ENCODE measurements at regions not wholly inside any gene's neighbourhood (a gene's known extent, or its start where the extent isn't known, plus 50 kb on each side); places are given as distances from the start of the nearest gene placed in this dataset.

GRCh38 chr18:6624661-6625311 is 104.7 kb upstream of the ARHGAP28 start:
- DNase-seq (no peak), ATAC-seq (peak in 2 of 4 donors; percentile 44 to 59)
- peak overlapping the region in 7 of 12 donors; percentile 2 to 47 (median 42) for H3K27ac ChIP-seq
- no peak overlapping the region for H3K4me3 ChIP-seq
- intact Hi-C loops (cut with DNase I), result loop anchor here in 2 of 10 donors (5.0 to 10.0 kb wide), 2 partner anchors 52 to 250 kb away; no protein-coding TSS in a partner anchor
- TF ChIP-seq CTCF (IDR thresholded peaks at IDR 0.05) (no peak), POLR2A (IDR thresholded peaks at IDR 0.05) (no peak)
- H3K27me3 ChIP-seq, result no peaks in the 10 kb centered on the region
- H3K36me3 ChIP-seq, result no peaks in the 10 kb centered on the region
- 40 to 49% (median 44%) methylated on average over 5 of the region's 5 CpGs for WGBS, 4 donors
- H3K4me1 ChIP-seq, result peaks cover 0 to 25% (median 5%) of the 10 kb centered on the region in 12 donors
- no peaks in the 10 kb centered on the region for H3K9me3 ChIP-seq

- Histone ChIP-seq H3K4me1 (peaks cover 0 to 25% (median 5%) of the 10 kb centered on the region in 12 donors), H3K27me3 (no peaks in the 10 kb centered on the region), H3K4me3 (no peak overlapping the region), H3K9me3 (no peaks in the 10 kb centered on the region), H3K36me3 (no peaks in the 10 kb centered on the region), H3K27ac (no peak overlapping the region)
- TF ChIP-seq POLR2A (IDR thresholded peaks at IDR 0.05) (no peak), CTCF (IDR thresholded peaks at IDR 0.05) (no peak)
- ATAC-seq, result peak in 1 of 4 donors; percentile 26
- intact Hi-C loops (cut with DNase I), result loop anchor here in 1 of 10 donors (10.0 kb wide), 1 partner anchor 249 kb away; no protein-coding TSS in a partner anchor
- no peak for DNase-seq
- WGBS, 4 donors, result 38 to 60% (median 46%) methylated on average over 3 of the region's 3 CpGs
Observed at GRCh38 chr18:6625481-6625880, 104.0 kb upstream of the ARHGAP28 start.

GRCh38 chr18:6626457-6626856 is 103.1 kb upstream of the ARHGAP28 start:
- intact Hi-C loops (cut with DNase I), result loop anchor here in 1 of 10 donors (10.0 kb wide), 1 partner anchor 248 kb away; no protein-coding TSS in a partner anchor
- WGBS, 4 donors, result 69 to 88% (median 84%) methylated on average over 5 of the region's 5 CpGs
- ATAC-seq, result no peak

More at GRCh38 chr18:6626457-6626856, 103.1 kb upstream of the ARHGAP28 start:
- H3K4me1 ChIP-seq, result peaks cover 0 to 25% (median 5%) of the 10 kb centered on the region in 12 donors
- H3K4me3 ChIP-seq, result no peak overlapping the region
- no peak for DNase-seq
- H3K36me3 ChIP-seq, result no peaks in the 10 kb centered on the region
- peaks cover 0 to 3% (median 0%) of the 10 kb centered on the region in 12 donors for H3K9me3 ChIP-seq
- H3K27ac ChIP-seq, result no peak overlapping the region
- no peaks in the 10 kb centered on the region for H3K27me3 ChIP-seq
- no peak for TF ChIP-seq POLR2A (IDR thresholded peaks at IDR 0.05)
- TF ChIP-seq CTCF (IDR thresholded peaks at IDR 0.05), result no peak
